ENCODE measurements at regions not wholly inside any gene's neighbourhood (a gene's known extent, or its start where the extent isn't known, plus 50 kb on each side); places are given as distances from the start of the nearest gene placed in this dataset.

GRCh38 chr17:83175822-83176622, 96.6 kb downstream of the METRNL start:
- TF ChIP-seq EP300 (IDR thresholded peaks at IDR 0.05) (no peak), MYC (IDR thresholded peaks at IDR 0.05; ENCODE audit: borderline replicate concordance, low read length) (no peak), TP53 (CRISPR knock-in tag; IDR thresholded peaks at IDR 0.05) (no peak), CEBPB (IDR thresholded peaks at IDR 0.05) (no peak)
- no peak for FAIRE-seq
- ATAC-seq, result no peak
- Histone ChIP-seq H3K4me3 (no peak overlapping the region), H3K27ac (no peak overlapping the region), H3K4me2 (no peak overlapping the region), H3K9me3 (no peaks in the 10 kb centered on the region), H3K4me1 (0 out of 3 replicates have a peak, but pooled peaks cover 5% of the 10 kb centered on the region)
- ChIA-PET POLR2A (no interaction called here), CTCF (interaction anchor here (1.2 kb wide), 1 partner anchor 206 kb away, joined by 3 read pairs; no protein-coding TSS in a partner anchor)
- DNase-seq (ENCODE audit: low read depth in 1 of 2, low spot score in 1 of 2), result no peak
- WGBS (ENCODE audit: missing lambda C conversion rate), result 79% methylated on average over 15 of the region's 15 CpGs

GRCh38 chr17:83176623-83177583, 97.5 kb downstream of the METRNL start:
- no peak overlapping the region for H3K4me2 ChIP-seq
- POLR2A ChIA-PET, result no interaction called here
- 0 out of 3 replicates have a peak, but pooled peaks cover 5% of the 10 kb centered on the region for H3K4me1 ChIP-seq
- no peak overlapping the region for H3K4me3 ChIP-seq
- TF ChIP-seq FOXS1 (CRISPR knock-in tag; IDR thresholded peaks at IDR 0.05) (no peak), NFE2L2 (conservative IDR thresholded peaks at IDR 0.05; ENCODE audit: low read length) (no peak), MAFK (IDR thresholded peaks at IDR 0.05; ENCODE audit: partially characterized antibody) (no peak), NPAS2 (CRISPR knock-in tag; IDR thresholded peaks at IDR 0.05; ENCODE audit: borderline replicate concordance) (no peak), ZNF302 (CRISPR knock-in tag; IDR thresholded peaks at IDR 0.05) (no peak), HOXA7 (CRISPR knock-in tag; IDR thresholded peaks at IDR 0.05) (no peak), RARB (CRISPR knock-in tag; IDR thresholded peaks at IDR 0.05) (no peak), MYC (IDR thresholded peaks at IDR 0.05; ENCODE audit: borderline replicate concordance, low read length) (no peak), POLR2AphosphoS2 (conservative IDR thresholded peaks at IDR 0.05; ENCODE audit: low read length) (no peak), CHD2 (IDR thresholded peaks at IDR 0.05; ENCODE audit: low read length, partially characterized antibody) (no peak), HDAC2 (IDR thresholded peaks at IDR 0.05) (no peak), ESRRA (IDR thresholded peaks at IDR 0.05; ENCODE audit: borderline replicate concordance, low read length) (no peak), RAD21 (conservative IDR thresholded peaks at IDR 0.05 in 1 of 2, IDR thresholded peaks at IDR 0.05 in 1 of 2) (no peak), HOXB13 (CRISPR knock-in tag; IDR thresholded peaks at IDR 0.05; ENCODE audit: low read depth) (no peak), FOSL2 (IDR thresholded peaks at IDR 0.05) (no peak), FOSL2 (CRISPR knock-in tag; IDR thresholded peaks at IDR 0.05) (no peak), ZSCAN20 (CRISPR knock-in tag; IDR thresholded peaks at IDR 0.05) (no peak), BCL3 (IDR thresholded peaks at IDR 0.05) (no peak)
- 66% methylated on average over 17 of the region's 22 CpGs for WGBS (ENCODE audit: missing lambda C conversion rate)
- FAIRE-seq (no peak), ATAC-seq (no peak), DNase-seq (ENCODE audit: low read depth in 1 of 2, low spot score in 1 of 2) (no peak)
- H3K9me3 ChIP-seq, result no peaks in the 10 kb centered on the region
- no peak overlapping the region for H3K27ac ChIP-seq
- CTCF ChIA-PET, result interaction anchor here (0.6 to 1.4 kb wide), 3 partner anchors 9 to 207 kb away, joined by 3 to 4 read pairs (median 3); no protein-coding TSS in a partner anchor

Measured in A549 (cell line).